ENCODE measurements at regions not wholly inside any gene's neighbourhood (a gene's known extent, or its start where the extent isn't known, plus 50 kb on each side); places are given as distances from the start of the nearest gene placed in this dataset.

GRCh38 chr2:126748188-126748760 is 92.3 kb downstream of the GYPC start:
- DNase-seq (ENCODE audit: low read depth, low spot score) = no peak

DNA sequence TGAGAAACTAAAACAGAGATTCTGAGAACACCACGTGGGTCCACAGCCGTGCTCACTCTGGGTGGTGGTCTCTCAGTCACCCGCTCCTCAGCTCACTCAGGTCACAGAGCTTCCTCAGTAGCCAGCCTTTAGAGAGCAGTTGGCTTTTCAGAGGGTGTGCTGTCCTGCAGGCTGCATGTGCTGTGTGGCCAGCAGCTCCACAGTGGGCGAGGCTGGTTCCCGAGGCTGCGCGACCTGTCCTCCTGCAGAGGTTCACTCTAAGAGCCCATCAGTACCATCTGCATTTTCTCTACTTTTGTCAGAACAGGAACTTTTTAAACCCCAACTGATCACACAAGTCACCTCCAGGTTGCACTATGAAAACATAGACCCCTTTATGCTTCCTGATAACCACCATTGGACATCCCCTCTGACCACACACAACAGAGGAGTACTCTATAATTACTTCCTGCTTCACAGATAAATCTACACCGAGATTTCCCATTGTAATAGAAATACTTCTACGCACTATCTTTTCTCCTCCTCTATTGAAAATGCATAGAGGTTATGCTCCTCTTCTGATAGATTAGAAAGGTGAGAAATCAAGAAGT is 93.1 kb downstream of the GYPC start:
- DNase-seq (ENCODE audit: low read depth, low spot score) = no peak

DNA sequence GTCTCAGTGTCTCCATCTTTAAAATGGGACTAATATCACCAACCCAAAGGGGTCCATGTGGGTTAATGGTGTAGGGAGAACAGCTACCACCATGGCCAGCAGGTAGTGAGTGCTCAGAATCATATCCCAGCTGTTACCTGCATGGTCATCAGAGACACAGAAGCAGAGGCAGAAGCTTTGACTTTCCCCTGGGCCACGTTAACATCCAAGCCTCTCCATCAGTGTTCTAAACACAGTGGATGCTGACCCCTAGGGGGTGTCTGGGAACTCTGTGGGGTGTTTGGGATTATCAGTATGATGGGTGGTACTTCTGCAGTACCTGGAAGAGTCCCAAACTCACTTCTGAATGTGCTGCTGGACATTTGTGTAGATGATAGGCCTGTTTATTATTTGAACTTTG is 93.6 kb downstream of the GYPC start:
- DNase-seq (ENCODE audit: low read depth, low spot score) = no peak

- DNase-seq (ENCODE audit: low read depth, low spot score) = no peak
Observed at GRCh38 chr2:126750506-126750905, 94.5 kb downstream of the GYPC start.

DNA sequence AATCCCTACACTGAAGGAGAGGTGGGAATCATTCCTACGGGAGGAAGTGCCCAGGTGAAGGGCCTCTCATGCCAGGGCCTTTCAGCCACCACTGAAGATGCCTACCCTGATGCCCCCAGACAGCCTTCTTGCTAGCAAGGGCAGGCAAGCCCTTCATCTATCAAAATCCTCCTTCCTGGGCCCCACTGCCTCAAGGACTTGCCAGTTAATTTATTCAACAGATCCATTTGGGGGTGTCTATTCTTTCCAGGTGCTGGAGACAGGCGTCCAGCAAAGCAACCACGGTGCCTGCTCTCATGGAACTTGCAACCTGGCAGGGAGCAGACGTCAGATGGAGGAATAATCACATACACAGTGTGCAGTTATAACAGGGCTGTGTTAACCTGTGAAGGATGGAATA is 95.5 kb downstream of the GYPC start:
- DNase-seq (ENCODE audit: low read depth, low spot score) = no peak

DNA sequence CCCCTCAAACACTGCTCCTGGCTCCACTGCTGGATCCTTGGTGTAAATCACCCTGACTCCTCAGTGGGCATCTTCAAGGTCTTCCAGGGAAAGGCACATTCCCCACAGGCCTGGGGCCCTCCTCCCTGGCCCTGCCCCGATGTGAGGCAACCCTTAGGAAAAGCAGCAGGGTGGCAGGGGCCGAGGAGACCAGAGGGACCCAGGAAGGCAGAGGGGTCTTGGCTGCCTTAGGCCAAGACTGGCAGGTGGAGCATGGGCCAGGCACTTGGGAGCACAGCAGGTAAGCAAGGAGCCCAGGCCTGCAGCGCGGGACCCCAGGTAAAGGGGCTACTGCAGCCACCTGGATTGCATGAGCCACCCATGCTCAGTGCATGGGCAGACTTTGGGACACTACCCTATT is 96.9 kb downstream of the GYPC start:
- DNase-seq (ENCODE audit: low read depth, low spot score) = no peak

- no peak for DNase-seq (ENCODE audit: low read depth, low spot score)
Observed at GRCh38 chr2:126753501-126754212, 97.7 kb downstream of the GYPC start.

GRCh38 chr2:126754240-126755004 is 98.5 kb downstream of the GYPC start:
- no peak for DNase-seq (ENCODE audit: low read depth, low spot score)

DNA sequence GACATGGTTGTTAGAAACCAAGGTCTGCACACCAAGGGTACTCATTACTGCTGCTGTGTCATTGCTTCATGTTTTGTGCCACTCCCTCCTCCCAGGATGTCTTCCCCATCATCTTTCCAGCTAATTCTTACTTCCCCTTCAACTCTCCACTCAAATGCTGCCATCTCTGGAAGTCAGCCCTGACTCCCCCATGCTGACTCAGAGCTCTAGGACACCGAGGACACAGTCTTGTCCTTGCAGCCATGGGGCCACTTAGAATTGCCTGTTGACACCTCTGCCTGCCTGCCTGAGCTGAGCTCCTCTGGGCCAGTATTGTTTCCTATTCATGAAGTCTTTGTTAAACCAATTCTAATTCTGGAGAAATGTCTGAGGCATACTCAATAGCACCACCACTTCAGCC is 100.2 kb downstream of the GYPC start:
- no peak for DNase-seq (ENCODE audit: low read depth, low spot score)

DNA sequence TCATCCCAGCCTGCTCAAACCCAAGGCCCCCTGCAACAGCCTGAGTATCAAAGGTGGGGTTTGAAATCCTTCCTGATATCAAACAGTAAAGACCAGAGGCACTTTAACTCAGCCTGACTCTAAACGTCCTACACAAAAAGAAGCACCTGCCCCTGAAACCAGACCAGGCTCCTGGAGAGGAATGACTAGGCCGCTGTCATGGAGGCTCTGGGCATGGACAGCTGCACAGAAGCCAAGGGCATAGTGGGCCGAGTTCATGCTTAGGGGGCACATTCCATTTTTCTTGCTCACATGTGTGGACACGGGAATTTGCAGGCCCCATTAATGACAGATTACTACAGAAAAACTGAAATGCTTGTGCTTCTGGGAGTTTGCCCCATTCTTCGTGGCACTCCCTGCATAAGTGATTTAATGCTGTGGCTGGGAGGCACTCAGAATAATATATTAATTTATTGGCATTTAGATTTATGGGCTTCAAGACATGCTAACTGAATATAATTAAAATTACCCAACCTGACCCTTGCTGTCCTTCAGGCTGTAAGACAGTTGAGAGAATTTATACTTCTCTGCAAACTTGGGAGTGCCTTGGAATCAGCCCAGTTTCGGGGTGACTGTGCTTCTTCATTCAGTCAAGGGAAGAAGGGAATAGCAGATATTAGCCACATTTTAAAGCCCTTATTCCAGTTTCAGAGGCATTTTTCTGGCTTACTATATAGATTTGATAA is 105.5 kb downstream of the GYPC start:
- DNase-seq (ENCODE audit: low read depth, low spot score) = no peak

DNA sequence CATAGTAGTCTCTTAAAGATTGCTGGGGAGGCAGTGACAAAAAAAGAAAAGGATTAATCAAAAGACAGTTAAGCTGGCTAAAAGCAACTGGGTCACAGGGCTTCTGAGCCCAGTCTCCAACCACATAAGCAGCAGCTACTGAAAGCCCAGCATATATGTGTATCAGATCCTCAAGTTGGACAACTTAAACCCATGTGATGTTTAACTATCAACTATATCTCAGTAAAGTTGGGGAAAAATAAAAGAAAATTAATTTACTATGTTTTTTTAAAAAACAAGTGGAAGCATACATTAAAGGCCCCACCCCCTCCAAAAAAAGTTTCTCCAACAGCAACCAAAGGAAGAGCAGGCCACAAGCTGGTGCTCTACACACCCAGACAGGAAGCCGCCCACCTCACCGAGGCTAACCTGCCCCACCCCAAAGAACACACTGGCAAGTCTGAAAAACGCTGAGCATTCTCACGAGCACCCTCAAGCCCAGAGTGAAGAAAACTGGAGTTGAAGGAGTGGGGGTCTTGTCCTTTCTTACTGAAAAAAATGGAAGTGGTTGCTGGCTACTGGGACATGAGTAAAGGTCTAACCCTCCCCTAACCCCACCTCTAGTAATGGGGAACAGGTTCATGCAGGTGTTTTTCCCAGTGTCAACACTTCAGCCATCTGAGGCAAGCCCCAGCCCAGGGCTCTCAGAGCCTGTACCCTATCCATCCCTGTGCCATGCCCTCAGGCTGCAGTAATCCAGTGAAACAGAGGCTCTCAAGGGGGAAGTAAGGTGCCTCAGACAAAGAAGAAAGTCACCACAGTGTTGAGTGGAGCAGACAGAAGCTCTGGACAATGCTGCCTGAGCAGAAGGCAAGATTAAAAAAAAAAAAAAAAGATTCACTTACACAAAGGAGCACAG is 106.3 kb downstream of the GYPC start:
- no peak for DNase-seq (ENCODE audit: low read depth, low spot score)

DNA sequence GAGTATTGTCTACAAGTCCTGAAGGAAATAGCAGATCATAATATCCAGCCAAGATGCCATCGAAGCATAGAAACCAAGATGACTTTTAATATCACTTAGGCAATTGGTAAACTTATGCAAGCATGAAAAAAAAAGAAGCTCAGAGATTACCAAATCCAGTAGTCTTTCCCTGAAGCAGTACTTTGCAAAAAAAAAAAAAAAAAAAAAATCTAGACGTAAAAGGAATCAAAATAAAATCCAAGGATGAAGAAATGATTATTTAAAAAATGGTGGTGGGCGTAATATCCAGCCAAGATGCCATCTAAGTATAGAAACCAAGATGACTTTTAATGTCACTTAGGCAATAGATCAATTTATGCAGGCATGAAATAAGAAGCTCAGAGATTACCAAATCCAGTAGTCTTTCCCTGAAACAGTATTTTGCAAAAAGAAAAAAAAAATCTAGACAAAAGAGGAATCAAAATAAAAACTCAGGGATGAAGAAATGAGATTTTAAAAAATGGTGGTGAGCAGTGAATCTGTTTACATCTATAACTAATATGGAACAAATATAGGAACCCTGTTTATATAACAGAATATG is 108.8 kb downstream of the GYPC start:
- no peak for DNase-seq (ENCODE audit: low read depth, low spot score)

DNA sequence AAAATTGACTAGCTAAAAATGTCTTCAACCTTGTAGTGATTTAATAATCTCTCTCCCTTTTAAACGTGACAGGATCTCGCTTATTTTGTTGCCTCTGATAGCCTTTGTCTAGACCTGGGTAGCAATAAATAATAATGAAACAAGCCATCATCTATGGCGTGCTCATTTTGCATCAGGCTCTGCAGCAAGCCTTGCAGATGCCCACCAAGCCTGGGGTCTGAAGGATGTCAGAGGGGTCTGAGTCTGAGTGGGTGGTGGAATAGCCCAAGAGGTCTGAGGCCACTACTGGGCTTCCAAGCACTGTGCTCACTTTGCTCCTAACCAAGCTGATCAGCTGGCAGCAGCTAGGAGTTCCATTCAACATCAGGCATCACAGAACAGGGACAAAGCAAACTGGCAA is 109.4 kb downstream of the GYPC start:
- no peak for DNase-seq (ENCODE audit: low read depth, low spot score)

DNA sequence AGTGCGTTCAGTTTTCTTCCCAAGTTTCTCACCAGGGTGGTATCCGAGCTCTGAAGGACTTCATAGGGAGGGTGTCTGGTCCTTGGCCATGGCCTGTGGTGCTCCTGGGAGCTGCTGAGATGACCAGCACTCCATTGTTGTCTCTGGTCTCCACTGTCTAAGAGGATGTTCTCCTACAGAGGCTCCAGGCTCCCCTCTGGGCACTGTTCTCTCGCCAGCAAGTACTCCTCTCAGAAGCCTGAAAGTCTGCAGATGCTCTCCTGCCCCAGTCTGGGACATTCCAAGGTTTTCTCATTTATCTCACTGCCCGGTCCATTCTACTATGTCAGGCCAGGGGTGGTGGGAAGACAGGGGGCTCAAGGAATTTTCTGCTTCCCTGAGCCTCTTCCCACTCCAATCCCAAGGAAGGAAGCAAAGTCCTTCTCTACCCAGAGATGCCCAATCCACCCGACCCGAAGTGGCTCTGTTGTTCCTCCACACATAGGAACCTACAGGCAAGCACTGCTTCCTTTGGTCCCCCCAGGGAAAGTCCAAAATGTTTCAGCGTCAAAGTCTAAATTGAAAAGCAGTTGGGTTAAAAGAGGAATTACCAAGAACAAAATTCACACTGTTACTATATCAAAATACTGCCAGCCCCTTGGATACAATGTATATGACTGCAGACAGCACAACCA is 110.5 kb downstream of the GYPC start:
- DNase-seq (ENCODE audit: low read depth, low spot score) = no peak

GRCh38 chr2:126766969-126767296 is 111.0 kb downstream of the GYPC start:
- DNase-seq (ENCODE audit: low read depth, low spot score) = no peak

DNA sequence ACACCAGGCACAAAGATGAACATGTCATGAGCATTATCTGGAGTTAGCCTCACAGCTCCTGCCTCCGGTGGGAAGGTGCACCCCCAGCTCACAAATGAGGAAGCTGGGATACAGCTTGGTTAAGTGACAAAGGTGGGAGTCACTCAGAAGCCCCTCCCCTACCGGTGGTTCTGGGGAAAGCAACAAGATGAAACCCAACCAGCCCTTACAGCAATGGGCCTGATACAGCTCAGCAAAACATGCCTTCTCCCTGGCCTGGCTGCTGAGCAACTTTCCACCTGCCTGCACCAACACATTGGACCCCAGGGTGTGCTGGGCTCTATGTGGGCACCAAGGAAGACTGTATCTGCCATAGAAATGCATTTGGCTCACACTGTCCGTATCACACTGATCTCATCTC is 113.2 kb downstream of the GYPC start:
- DNase-seq (ENCODE audit: low read depth, low spot score) = no peak

- DNase-seq (ENCODE audit: low read depth, low spot score) = no peak
Observed at GRCh38 chr2:126770466-126770865, 114.5 kb downstream of the GYPC start.

DNA sequence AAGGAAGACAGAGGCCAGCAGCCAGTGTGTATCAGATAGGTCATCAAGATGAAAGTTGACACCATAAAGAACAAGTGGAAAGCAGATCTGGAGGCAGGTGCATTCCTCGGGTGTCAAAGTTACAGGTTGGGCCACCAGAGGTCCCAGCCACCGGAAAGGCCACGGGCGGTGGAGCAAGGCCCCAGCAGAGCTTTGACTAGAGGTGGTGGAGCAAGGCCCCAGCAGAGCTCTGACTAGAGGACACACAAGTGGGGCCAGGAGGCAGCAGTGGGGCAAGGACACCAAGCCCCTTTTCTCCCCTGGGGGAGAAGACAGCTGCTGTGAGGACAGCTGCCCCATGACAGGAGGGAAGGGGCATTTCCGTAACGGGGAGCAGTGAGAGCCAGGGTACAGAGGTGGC is 115.1 kb downstream of the GYPC start:
- DNase-seq (ENCODE audit: low read depth, low spot score) = no peak

DNA sequence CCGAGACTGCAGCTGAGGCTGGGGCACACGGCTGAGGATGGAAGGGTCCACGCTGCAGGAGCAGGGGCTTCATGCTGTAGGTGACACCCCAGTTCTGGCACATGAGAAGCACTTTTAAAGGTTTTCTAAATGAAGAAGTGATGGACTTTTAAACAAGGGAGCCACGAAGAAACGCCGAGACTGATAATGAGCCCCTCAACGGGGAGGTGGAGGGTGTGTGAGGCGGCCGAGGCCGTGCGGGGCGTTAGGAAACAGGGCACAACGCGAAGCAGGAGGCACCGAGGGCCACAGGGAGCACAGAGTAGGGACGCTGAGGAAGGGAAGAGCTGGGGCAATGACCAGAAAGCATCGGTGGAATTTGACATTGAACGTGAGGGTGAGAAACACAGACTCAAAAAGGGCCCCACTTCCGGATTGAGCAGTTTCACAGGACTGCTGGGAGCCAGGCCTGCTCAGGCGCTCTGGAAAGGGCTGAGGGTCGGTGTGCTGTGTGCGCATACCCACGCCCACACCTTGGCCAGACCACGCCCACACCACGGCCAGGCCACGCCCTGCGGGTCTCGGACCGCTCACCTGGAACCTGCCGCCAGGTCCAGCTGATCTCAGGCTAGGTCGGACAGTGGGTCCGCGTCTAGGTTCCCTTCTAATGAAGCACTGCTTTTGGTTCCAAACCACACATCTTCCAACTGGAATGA is 115.7 kb downstream of the GYPC start:
- no peak for DNase-seq (ENCODE audit: low read depth, low spot score)

GRCh38 chr2:126774290-126774689 is 118.3 kb downstream of the GYPC start:
- DNase-seq (ENCODE audit: low read depth, low spot score) = no peak

All from activated naive CD8-positive, alpha-beta T cell treated with anti-CD3 and anti-CD28 coated beads, Interleukin-2, amount 50 U/mL, for 16 hours (primary cell).